Hindlimb muscle (tissue), 1 donor: ENCODE measurements at regions not wholly inside any gene's neighbourhood (a gene's known extent, or its start where the extent isn't known, plus 50 kb on each side); places are given as distances from the start of the nearest gene placed in this dataset.
"Not testable (repeated sequence)": the region's sequence is repeated elsewhere in the genome, so short reads cannot be mapped to it uniquely, and the experiment has no call there.

Experiments
- DNase-seq: peaks from one replicate; pipeline ENCODE4 v3.0.0-alpha.2; 2013

DNA sequence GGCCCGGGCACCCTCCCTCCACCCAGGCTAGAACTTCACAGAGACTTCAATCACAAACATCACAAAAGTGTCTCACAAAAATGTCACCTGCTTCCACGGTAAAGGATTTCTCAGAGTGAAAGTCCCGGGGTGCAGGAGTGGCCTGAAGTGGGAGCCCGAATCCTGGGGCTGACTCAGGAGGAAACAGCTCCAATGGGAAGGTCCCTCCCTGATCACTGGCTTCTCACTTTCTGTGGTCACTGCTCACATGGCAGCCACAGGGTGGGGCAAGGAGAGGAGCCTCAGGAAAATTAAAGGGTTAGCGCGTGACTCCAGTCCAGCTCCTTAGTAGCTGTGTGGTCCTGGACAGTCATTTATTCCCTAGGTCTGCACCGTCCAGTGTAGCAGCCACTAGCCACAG is 564.5 kb upstream of the B3GAT1 start:
- DNase-seq = no peak

DNA sequence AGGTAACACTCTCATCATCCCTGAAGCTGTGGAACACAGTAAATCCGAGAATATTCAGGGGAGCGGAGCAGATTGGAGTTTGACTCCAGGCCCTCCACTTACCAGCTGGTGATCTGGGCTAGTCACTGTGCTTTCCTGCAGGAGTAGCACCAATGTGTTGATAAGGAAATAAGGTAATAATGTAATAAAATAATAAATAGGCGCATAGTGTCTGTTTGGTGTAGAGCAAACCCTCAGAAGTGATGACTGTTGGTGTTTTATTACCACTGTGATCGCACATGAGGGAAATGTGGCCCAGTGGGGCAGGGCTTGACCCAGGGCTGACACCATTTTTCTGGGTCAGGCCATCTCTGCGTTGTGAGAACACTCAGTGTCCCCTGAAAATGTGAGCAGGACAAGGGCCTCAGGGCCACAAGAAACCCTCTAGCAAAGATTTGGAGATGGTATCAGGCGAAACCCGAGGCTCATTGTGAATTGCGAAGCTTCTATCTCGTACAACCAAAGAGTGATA is 563.9 kb upstream of the B3GAT1 start:
- no peak for DNase-seq

DNA sequence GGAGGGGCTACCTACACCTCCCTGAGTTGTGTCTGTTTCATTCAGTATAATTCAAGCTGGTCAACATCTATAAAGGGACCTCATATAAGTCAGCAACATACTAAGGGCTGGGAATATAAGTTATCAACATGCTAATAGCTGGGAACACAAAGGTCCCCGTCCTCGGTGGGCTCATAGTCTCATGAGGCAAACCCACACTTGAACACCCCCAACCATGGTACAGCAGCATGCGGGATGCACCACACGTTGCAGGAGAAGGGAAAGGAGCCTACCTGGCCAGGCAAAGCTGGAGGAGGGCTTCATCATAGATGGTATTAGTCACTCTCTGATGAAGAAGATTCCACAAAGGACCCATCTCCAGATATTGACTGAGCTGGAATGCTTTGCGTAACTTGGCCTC is 561.8 kb upstream of the B3GAT1 start:
- DNase-seq = no peak

DNA sequence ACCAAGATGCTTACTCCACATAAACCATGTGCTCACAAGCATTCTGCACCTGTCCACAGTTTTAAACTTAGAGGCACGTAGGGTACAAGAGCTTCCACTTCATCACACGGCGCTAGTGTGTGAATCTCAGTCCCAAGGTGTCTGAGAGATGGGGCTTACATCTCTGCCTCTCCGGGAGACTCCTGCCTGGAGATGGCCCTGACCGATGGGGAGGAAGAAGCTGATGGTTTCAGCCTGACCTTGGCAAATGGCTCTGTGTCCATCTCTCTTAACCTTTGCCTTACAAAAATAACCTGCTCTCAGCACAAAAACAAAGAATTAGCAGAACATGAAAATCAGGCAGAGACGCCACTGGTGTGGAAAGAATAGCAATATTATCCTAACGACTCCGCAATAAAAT is 559.3 kb upstream of the B3GAT1 start:
- no peak for DNase-seq

DNA sequence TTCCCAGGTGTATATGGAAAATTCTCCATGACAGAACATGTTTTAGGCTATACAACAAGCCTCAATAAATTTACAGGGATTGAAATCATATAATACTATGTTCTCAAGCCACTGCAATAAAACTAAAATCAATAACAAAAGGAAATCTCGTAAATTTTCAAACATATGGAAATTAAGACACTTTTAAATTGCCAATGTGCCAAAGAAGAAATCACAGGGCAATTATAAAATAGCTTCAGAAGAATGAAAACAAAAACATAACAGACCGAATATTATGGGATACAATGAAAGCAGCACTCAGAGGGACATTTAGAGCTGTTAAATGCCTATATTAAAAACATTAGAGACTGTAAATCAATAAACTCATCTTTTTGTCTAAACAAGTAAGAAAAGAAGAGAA is 555.7 kb upstream of the B3GAT1 start:
- no peak for DNase-seq

DNA sequence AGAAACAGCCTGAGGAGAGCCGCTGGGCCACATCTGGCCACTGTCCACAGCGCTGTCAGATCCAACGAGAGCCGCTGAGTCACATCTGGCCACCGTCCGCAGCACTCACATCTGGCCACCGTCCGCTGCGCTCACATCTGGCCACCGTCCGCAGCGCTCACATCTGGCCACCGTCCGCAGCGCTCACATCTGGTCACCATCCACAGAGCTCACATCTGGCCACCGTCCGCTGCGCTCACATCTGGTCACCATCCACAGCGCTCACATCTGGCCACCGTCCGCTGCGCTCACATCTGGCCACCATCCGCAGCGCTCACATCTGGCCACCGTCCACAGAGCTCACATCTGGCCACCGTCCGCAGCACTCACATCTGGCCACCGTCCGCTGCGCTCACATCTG is 549.3 kb upstream of the B3GAT1 start:
- not testable (repeated sequence) for DNase-seq

DNA sequence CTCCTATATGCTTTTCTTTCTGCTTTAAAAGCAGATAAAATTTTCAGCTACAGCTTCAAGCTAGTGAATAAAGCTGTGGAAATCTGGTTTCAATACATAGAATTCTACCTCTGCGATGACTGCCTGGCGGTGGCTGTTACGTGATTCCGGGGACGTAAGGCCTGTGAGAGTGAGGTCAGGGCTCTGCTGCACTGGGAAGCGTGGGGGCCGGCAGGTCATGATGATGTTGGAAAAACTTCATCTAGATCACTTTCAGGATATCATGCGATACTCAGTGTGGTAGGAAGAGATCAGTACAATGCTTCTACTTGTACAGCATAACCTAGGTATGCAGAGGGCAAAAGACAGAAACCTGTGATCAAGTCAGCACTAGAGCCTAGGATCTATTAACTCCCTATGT is 546.8 kb upstream of the B3GAT1 start:
- no peak for DNase-seq

DNA sequence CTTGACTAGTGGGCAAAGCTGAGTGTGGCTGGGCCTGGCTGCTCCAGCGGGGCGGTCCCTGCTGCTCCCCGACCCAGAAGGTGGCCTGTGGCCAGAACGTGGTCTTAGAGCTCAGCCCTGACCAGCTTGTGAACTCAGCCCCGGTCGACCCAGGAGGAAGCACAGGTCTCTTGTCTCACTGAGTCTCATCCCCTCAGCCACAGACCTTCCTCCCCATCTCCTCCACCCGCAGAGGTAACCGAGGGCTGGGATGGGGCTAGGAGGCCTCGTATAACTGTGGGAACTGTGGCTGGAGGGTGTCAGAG is 546.2 kb upstream of the B3GAT1 start:
- DNase-seq = no peak

DNA sequence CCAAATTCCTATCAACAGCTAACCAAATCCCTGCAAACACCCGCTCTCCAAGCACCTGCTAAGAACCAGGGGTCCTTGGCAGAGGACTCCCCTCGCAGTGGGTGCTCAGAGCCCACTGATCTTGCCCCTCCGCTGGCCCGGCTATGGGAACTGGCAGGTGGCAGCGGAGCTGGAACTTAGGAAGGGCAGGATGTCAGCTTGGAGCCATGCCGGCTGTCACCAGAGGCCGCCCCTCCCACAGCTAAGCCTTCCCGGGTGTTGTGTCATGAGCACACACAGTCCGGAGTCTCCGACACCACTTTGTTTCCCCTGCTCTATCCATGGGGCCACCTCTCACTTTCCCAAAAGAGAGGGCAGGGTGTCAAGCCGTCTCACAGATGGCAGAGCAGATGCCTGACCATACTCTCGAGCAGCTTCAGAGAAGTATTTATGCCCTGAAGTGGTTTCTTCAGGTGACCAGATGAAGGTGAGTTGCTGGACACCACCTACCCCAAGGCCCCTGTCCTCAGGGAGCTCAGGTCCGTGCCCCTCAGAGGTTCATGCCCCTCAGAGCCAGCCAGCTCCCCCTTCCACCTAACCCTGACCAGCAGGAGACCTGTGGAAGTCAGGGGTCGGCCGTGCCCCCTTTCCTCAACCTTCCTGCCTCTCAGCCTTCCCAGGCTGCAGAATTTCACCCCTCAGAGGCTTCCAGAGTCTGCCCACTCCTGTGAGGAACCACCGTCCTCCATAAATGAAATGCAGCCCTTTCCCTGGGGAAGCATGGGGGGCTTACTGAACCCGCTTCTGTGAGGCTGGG is 545.7 kb upstream of the B3GAT1 start:
- no peak for DNase-seq

DNA sequence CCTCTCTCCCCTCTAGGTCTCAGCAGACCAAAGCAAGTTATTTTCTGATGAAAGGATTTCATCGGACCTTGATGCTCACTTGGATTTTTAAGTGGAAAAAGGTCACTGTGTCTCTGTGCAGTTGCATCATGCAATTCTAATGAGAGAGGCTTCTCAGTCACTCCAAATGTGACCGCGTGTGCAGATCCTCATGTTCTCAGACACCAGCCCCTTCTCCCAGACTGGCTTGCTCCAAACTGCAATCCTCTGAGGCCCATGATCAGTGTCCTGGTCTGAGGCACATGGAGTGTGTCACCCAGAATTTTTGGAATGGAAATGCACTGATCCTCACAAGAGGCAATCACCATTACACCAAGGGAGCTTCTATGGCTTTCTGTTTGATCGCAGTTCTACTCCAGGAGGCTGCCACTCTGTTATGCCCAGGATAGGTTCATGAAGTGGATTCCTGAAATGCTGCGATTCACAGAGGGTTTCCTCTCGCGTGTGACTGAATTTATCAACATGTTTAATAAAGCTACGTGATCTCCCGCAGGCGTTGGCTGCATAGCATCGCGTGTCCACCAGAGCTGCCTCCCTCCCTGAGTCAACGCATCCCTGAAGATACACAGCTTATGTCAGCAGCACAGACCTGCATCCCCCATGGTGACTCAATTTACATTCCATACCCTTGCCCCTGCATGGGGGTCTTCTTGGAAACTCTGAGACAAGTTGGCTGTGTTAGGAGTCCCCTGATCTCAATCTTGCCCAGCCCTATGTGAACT is 544.6 kb upstream of the B3GAT1 start:
- no peak for DNase-seq

DNA sequence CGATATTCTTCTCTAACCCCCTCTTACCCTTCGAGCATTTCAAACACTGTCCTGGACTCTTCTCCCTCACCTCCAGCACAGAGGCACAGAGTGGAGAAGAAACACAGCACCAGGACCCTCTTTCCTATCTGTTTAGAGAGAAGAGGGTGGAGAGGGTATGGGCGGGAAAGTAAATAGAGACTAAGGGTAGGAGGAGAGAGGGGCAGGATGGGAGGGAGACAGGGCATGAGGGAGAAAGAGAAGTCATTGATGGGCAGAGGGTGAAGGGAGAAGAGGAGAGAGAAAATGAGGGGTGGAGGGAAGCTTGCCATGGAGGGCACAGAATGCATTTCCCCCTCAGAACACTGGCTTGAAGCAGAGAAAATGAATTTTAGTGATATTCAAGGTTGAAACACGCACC is 543.9 kb upstream of the B3GAT1 start:
- DNase-seq = not testable (repeated sequence)

DNA sequence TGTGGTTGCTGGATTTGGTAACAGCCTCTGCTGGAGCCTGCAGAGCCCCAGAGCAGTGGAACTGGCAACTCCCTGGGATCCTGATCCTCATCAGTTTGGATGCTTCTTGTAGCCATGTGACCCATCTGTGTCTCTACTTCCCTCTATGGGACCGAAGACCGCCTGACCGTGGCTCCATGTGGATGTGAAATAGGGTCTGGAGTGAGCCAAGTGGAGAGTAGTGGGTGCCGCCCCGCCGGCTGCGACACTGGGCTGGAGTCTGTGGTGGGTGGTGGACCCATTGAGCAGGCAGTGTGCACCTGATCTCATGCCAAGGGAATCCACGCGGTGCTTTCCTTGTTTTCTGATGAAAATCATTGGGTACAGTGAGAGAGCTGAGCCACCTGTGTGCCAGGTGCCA is 543.2 kb upstream of the B3GAT1 start:
- DNase-seq = no peak

DNA sequence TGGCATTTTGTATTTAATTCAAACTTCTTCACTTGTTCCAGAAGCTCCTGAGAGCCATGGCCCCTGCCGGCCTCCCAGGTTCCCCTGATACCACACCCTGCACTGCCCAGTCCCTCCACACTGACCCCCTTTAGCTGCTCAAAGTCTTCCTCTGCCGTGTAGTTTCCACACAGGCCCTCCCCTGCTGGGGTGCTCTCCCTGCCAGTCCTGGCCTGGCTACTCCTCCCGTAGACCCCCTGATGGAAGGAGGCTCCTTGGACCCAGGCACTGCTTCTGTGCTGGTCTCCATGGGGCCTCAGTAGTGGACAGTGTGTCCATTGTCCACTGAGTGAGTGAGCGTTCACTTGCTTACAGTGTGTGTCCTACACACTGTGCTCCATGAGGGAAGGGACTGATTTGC is 542.4 kb upstream of the B3GAT1 start:
- not testable (repeated sequence) for DNase-seq

DNA sequence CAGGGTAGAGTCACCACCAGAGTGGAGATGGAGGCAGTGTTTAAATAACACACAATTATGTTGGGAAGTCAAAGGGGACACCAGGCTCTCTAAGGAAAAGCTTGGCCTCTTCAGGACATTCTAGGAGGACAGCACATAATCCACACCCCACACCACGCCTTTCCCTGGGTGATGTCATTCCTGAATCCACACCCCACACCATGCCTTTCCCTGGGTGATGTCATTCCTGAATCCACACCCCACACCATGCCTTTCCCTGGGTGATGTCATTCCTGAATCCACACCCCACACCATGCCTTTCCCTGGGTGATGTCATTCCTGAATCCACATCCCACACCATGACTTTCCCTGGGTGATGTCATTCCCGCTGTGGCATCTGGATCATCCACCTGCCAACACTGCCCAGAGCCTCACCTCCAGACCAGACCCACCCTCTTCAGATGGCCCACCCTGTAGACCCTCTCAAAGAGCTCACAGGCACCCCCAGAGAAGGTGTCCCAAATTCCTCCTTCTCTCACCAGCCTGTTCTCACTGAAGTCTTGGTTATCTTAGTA is 541.5 kb upstream of the B3GAT1 start:
- DNase-seq = not testable (repeated sequence)

DNA sequence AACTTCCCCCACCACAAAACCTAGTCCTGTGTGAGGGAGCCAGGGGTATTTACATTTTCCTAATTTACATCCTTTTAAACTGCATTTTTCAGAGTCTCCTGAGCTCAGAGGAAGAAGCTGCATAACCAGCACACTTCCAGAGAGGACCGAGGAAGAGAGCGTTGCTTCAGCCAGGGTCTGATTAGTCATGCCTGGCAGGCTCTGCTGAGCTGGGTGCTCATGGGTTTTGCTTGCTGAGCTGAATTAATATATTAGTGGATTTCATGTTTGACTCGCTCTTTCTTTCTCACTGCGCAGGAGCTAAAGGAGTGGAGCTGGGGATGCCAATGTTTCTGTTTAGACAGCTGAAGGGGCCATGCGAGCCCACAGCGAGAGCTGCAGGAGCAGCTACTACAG is 539.3 kb upstream of the B3GAT1 start:
- DNase-seq = peak; percentile 63

DNA sequence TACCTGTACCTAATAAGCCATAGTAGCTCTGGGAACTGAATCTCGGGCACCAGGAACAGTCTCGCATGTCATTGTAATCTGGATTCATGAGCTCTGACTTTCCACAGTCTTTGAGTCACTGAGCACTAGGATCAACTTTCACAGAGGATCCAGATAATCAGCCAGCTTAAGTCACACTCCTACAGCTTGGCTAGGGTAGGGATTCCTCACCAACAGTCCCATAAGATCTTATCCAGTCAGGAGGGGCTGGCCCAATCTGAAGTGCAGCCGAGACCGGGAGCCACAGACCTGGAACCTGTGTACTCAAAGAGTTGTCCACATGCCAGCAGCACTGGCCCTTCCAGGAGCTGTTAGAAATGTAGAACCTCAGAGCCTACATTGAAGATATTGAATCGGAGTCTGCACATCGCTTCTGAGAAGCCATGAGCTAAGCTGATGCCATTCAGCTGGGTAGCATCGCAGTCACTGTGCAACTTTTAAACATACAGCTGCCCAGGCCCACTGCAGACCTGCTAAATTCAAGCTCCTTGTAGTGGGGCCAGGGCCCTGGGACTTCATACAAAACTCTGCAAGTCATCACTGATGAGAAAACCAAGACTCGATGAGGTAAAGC is 538.8 kb upstream of the B3GAT1 start:
- peak; percentile 23 for DNase-seq

DNA sequence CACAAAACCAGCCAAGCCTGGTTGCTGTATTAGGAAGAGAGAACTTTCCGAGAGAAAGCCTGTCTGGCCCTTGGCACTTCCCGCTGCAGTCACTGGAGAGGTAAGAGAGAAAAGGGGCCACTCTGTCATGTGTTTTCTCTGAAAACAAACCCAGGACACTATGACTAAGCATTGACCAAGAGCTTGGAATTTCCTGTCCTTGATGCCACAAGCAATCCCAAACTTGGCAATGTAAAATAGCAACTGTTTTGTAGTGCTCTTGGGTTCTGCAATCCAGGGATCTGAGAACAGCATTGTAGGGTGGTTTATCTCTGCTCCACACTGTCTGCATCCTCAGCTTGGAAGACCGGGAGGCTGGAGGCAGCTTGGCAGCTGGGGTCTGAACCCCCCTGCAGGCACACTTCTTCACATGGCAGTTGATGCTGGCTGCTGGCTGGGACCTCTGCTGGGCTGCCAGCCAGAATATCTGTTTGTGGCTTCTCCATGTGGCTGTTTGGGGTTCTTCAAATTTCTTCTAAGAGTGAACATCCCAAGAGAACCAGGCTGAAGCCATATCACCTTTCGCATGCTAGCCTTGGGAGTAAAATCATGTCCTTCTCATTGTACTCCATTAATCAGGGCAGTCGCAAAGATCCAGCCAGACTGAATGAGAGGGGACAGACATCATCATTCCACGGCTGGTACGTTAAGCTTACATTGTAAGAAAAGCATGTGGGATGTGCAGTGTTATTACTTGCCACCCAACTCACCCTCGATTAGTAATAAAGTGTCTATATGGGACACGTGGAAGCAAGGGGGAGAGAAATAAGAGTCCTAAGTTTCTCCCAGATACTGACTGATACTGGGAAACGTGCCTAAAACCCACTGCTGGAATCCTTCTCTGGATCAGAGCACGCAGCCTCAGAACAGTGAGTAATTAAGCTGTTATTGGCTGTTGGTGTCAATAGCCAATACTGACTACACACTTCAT is 537.4 kb upstream of the B3GAT1 start:
- DNase-seq = no peak

DNA sequence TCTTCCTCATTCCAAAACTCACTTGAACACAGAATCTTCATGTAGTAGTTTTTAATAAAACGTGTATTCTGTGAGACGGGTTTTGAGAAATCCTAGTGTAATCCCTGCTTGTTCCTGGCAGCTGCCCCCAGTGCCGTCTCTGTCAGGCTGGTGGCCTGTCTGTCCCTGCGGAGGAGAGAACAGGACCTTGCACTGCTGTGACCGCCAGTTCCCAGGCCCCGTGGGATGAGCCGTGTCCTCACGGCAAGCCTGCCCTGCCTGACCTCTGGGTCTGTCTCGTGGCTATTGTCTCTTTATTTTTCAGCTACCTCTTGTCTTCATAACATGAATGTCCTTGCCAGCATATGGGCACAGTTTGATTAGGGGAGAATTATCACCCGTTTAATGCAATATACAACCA is 535.5 kb upstream of the B3GAT1 start:
- DNase-seq = no peak

DNA sequence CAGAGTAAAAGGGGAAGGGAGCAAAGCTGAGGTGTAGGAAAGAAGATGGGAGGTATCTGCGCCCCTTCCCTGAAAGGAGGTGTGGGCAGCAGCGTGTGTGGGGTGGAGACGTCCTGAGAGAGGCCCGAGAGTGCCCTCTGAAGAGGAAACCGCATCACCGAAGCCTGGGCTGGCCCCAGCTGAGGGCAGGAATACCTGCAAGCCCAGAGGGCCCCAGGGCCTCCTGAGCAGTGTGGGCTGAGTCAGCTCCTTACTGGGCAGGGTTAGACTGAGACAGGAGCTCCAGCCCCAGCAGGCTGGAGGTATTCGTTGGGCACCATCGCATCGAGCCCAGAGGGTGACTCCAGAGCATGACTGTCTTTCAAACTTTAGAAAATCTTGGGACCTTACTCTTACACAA is 534.0 kb upstream of the B3GAT1 start:
- no peak for DNase-seq

DNA sequence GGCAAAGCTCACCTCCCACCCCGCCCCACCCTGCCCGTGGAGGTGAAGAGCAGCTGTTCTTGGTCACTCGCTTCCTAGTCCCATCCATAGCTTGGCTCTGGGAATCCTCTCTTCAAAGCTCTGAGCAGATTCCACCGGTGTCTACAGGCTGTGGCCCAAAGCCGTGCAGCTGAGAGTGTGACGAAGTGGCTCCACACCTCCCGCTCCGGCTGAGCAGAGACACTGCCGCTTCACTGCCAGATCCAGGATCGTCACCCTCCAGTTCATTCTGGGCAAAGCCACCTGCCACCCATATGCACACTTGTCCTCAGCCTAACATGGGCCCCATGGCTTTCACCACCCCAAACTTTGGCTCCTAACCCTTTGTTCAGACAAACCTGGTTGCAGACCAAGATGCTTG is 532.9 kb upstream of the B3GAT1 start:
- no peak for DNase-seq

DNA sequence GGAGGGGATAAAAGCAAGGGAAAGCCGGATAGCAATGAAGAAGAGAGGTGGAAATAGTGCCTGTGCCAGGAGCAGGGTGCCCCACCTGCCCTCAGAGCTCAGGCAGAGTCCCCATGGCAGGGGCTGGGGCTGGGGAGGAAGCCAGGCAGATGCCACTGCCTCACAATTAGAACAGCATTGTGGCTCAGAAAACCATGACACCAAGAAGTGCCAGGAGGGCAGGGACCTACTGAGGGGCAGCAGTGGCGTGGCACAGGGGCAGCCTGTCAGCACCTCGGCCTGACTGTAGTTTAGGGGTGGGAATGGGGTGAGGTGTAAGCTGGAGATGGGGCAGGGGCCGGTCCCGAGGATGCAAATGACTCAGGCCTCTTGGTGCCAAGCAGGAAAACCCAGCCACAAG is 532.1 kb upstream of the B3GAT1 start:
- no peak for DNase-seq

DNA sequence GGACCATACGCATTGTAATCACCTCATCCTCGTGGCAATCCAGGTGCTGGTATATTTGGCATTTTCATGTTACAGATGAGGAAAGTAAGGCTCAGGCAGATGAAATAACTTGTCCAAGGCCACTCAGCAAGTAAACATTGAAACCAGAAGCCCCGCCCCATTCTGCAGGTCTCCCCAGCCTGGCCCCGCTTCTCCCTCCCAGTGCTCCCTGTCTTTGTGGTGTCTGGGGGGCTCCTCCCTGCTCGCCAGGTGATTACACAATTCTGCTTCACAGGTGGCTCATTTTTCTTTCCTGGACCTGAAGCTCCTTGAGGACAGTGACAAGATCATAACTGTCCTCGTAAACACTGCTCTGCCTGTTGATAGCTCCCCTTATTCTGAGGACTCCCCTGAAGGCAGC is 531.5 kb upstream of the B3GAT1 start:
- DNase-seq = no peak
